HG03108 (cell line): ENCODE measurements at regions not wholly inside any gene's neighbourhood (a gene's known extent, or its start where the extent isn't known, plus 50 kb on each side); places are given as distances from the start of the nearest gene placed in this dataset.
"Not testable (repeated sequence)": the region's sequence is repeated elsewhere in the genome, so short reads cannot be mapped to it uniquely, and the experiment has no call there.

ENCODE experiments used
- ATAC-seq: cut with Tn5 transposase; IDR thresholded peaks from one replicate; pipeline ENCODE4 v1.9.1; 2021; ENCODE audit warnings: moderate library complexity; ENCODE audit not compliant: unreplicated experiment

DNA sequence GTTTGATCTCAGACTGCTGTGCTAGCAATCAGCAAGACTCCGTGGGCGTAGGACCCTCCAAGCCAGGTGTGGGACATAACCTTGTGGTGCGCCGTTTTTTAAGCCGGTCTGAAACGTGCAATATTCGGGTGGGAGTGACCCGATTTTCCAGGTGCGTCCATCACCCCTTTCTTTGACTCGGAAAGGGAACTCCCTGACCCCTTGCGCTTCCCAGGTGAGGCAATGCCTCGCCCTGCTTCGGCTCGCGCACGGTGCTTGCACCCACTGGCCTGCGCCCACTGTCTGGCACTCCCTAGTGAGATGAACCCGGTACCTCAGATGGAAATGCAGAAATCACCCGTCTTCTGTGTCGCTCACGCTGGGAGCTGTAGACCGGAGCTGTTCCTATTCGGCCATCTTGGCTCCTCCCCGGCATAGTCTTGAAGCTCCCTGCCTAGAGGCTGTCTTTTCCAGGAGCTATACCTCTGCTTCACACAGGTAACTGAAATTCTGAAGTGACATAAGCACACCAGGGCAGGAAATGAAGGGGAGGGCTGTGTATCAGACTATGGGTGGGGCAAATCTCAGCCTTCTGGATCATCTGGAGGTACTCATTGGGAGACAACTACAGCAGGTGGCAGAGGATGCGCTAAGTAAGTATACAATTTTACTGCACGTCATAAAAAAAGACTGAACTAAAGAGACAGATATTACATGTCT lies 252.1 kb upstream of the POT1 start:
- not testable (repeated sequence) for ATAC-seq

GRCh38 chr7:125173571-125173970 lies 243.9 kb upstream of the POT1 start:
- ATAC-seq = no peak

DNA sequence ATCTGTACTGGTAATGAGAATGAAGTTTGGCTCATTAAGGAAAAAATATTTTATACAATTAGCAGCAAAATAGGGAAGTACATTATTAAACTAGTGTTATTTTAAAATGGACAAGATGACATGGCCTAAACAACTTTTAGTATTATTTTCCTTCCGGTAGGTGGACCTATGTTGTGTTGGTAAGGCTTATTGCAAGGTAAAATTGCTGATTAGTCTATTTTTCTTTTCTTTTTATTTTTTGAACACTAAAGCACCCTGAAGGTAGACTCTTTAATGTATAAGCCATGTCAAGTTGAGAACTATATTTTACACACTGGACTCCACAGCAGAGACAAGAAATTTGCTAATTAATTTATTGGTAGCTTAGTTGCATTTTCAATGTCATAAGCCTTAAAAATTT lies 239.5 kb upstream of the POT1 start:
- ATAC-seq = no peak

DNA sequence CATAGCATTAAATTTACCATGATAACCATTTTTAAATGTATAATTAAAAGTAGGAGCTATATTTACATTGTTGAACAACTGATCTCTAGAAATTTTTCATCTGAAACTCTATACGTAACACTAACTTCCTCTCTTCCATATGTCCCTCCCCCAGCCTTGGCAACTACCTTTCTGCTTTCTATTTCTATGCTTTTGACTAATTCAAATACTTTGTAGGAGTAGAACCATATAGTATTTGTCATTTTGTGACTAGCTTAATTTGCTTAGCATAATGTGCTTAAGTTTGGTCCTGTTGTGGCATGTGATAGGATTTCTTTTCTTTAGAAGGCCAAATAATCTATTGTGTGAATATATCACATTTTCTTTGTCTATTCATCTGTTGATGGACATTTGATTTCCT lies 225.3 kb upstream of the POT1 start:
- ATAC-seq = no peak

DNA sequence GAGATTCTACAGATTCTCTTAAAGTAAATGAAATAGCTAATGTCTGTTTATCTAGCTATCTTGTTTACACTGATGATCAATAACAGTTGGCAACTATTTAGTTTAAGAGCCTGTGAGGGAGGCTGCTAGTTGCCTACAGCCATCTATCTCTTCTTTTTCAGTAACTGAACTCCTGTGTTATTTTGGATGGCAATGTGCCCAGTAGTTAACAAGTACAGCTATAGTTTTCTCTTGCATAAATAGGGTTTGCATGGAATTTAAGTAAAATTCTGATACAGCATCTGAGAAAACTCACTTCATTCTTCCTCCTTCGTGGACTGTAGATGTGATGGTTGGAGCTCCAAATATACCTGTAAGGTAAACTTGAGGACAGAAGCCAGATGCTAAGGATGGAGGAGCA lies 219.5 kb upstream of the POT1 start:
- ATAC-seq = no peak

DNA sequence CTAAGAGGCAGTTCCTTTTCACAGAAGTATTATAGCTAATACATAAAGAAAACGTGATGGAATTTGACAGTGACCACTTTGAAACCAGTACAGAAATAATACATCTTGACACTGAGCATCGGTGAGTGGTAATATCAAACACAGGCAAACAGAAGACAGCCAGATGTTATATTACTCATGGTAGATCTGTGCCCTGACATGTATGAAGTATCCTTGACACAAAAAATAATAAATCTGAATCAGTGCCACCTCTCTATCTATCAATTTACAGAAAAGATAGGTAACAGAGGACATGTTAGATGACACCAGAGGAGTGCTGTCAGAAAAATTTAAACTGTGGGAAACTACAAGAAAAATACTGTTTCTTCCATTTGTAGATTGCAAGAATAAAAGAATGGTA lies 217.4 kb upstream of the POT1 start:
- ATAC-seq = no peak

- ATAC-seq = no peak
These were observed 207.3 kb upstream of the POT1 start for GRCh38 chr7:125136755-125137532.

DNA sequence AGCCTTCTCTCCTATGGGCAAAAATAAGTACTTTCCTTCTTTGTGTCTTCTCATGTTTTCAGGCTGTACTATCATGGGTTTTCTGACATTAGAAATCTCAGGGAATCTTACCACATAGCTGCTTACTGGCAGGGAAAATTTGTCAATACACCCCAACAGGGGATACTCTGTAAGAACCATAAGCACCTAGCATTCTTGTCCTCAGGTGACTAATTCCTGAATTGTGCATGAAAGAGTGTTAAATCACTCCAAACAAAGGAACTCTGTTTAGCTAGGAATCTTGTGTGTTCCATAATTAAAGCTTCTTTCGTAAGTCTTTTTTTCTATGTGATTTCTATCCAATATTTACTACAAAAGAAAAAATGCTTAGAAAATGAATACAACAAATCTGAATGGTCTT lies 206.7 kb upstream of the POT1 start:
- ATAC-seq = no peak

DNA sequence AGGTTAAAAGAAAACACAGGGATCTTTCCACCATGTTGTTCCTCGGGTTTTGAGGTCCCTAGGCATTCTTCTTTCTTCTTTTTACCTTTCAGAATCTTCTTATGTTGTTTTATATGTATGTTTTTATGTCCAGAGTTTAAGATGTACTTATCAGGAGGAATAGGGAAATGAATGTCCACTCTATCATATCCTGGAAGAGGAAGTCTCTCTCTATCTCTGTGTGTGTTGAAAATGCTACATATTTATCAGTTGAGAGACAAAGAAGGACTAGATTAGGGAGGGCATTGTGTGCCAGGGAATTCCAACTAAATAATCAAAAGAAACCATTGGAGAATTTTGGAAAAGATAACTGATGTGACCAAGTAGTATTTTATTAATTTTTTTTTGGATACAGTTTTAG lies 200.5 kb upstream of the POT1 start:
- ATAC-seq = no peak

- no peak for ATAC-seq
These were observed 197.7 kb upstream of the POT1 start for GRCh38 chr7:125127304-125127703.

GRCh38 chr7:125126376-125126775 lies 196.8 kb upstream of the POT1 start:
- ATAC-seq = no peak

DNA sequence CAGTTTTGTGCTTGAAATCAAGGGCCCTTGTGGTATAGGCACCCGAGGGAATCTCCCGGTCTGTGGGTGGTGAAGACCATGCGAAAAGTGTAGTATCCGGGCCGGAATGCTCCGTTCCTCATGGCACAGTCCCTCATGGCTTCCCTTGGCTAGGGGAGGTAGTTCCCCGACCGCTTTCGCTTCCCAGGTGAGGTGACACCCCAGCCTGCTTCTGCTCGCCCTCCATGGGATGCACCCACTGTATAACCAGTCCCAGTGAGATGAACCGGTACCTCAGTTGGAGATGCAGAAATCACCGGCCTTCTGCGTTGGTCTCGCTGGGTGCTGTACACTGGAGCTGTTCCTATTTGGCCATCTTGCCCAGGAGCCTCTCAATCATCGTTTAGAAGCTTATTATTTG lies 195.7 kb upstream of the POT1 start:
- ATAC-seq = no peak

GRCh38 chr7:125122173-125122572 lies 192.5 kb upstream of the POT1 start:
- no peak for ATAC-seq

GRCh38 chr7:125119559-125120115 lies 190.0 kb upstream of the POT1 start:
- no peak for ATAC-seq

GRCh38 chr7:125118444-125118843 lies 188.8 kb upstream of the POT1 start:
- ATAC-seq = no peak

DNA sequence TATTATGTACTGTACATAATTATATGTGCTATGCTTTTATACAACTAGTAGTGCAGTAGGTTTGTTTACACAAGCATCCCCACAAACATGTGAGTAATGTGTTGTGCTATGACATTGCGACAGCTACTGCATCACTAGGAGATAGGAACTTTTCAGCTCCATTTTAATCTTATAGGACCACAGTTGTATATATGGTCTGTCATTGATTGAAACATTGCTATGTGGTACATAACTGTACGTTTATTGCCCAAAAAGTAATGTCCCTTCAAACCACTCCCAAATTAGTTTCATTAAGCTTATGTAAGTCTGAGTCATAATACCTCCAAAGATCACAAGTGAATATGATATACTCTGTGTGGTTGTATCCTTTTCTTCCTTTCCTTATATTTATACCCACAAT lies 183.2 kb upstream of the POT1 start:
- ATAC-seq = no peak

DNA sequence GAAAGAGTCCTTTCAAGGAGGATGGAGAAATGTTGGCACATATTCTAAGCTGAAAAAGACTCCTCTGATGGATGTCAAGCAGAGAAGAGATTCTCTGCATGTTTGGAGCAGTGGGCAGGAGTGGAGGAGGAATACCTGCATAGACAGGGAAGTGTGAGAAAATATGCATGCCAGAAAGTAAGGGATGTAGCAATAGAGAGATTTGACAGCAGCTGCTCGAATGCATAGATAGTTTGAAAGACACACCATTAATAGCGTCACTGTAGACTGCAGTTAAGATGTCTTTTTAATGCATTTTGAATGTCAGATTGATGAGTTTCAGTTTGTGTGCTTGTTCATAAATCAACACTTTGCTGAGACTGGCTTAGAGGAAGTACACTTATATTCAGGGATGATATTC lies 169.9 kb upstream of the POT1 start:
- no peak for ATAC-seq

- peak; percentile 67 for ATAC-seq
These were observed 168.8 kb upstream of the POT1 start for GRCh38 chr7:125098377-125098970.

GRCh38 chr7:125090596-125090995 lies 161.0 kb upstream of the POT1 start:
- ATAC-seq = no peak

- no peak for ATAC-seq
These were observed 159.5 kb upstream of the POT1 start for GRCh38 chr7:125089171-125089570.

DNA sequence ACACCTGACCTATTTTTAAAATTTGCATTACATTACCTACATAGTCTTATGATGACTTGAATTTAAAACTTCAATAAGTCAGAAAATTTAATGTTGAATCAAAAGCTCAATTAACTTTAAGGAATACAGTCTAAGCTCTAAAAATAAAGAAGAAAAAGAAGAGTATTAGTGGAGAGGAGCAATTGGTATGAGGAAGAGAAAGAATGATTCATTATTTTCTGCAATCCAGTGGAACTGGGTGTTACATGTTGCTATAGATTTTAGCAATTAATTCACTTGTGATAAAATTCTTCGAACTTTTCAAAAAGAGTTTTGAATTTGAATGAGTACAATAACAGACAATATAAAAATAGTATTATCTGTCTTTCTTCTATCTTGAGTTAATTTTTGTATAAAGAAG lies 158.9 kb upstream of the POT1 start:
- ATAC-seq = no peak

DNA sequence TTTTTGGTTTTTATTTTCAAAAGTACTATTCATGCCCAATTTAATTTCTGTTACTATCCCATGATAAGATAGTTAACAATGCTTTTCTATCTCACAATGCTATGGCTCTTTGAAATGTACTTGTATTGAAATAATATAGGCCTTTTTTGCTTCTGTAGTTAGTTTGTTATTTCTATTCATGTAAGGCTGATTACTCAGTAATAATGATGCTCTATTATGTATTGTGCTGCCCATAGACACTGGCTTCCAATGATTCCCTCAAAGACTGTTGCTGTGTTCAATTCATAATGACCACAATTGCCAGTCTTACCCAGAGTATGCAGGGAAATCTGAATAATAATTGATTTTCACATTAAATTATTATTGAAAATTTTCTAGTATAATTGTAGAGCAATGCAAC lies 155.5 kb upstream of the POT1 start:
- ATAC-seq = no peak
